Central memory CD8-positive, alpha-beta T cell (primary cell): ENCODE measurements at regions not wholly inside any gene's neighbourhood (a gene's known extent, or its start where the extent isn't known, plus 50 kb on each side); places are given as distances from the start of the nearest gene placed in this dataset.
"Not testable (repeated sequence)": the region's sequence is repeated elsewhere in the genome, so short reads cannot be mapped to it uniquely, and the experiment has no call there.

Source experiments
- ATAC-seq: fragments of 150-1000 bp; cut with Tn5 transposase; replicated peaks from 2 replicates; pipeline ENCODE4 v1.10.0; 2022; ENCODE audit warnings: mild to moderate bottlenecking, moderate FRiP score, moderate number of reproducible peaks; ENCODE audit not compliant: poor library complexity, severe bottlenecking; ENCODE audit errors: extremely low read depth
- DNase-seq, 2 donors: peaks; one replicate each; pipeline ENCODE4 v3.0.0; 2021; ENCODE audit warnings: low spot score in 2 of 2
- H3K27ac Mint-ChIP-seq: one replicate; pipeline ENCODE4 v1.8.0; 2022; ENCODE audit warnings: low read depth, mild to moderate bottlenecking, moderate library complexity, mixed read lengths
- H3K27me3 Mint-ChIP-seq: one replicate; pipeline ENCODE4 v1.8.0; 2022; ENCODE audit warnings: mixed read lengths
- H3K36me3 Mint-ChIP-seq: one replicate; pipeline ENCODE4 v1.8.0; 2022; ENCODE audit warnings: mild to moderate bottlenecking, moderate library complexity, mixed read lengths; ENCODE audit not compliant: insufficient read depth
- H3K4me1 Mint-ChIP-seq: one replicate; pipeline ENCODE4 v1.8.0; 2022; ENCODE audit warnings: mixed read lengths
- H3K4me3 Mint-ChIP-seq: one replicate; pipeline ENCODE4 v1.8.0; 2022; ENCODE audit warnings: mild to moderate bottlenecking, moderate library complexity, mixed read lengths
- H3K9me3 Mint-ChIP-seq: one replicate; pipeline ENCODE4 v1.8.0; 2022; ENCODE audit warnings: mixed read lengths

DNA sequence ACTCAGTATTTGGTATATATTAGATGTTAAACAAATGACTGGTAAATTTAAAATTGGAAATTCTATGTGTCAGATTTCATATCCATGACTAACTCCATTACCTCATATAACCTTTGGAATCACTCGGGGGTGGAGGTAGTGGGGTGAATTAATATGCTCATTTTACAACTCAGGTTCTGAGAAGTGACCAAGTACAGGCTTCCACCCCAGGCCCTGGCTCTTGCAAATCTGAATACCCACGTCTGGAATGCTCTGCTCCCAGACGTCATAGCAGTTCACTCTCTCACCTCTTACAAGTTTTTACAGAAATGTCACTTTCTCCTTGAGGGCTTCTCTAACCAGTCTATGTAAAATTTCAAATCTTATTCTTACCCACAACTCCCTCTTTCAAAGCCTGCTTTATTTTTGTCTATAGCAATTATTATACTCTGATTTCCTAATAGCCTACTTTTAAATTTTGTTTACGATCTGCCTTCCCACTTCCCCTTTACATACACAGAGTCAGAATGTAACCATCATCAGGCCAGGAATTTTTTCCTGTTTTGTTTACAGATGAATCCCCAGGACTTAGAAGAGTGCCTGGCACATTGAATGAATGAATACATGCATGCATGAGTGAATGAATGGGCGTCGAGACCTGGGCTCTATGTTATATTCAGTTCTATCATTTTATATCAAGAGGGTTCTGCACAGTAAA, 134.1 kb upstream of the IFNE start:
- Mint-ChIP-seq H3K27me3 (peaks cover 34% of the 10 kb centered on the region), H3K36me3 (no peaks in the 10 kb centered on the region), H3K27ac (no peak overlapping the region), H3K4me3 (no peak overlapping the region), H3K4me1 (peaks cover 10% of the 10 kb centered on the region), H3K9me3 (no peaks in the 10 kb centered on the region)
- DNase-seq: no peak
- no peak for ATAC-seq

DNA sequence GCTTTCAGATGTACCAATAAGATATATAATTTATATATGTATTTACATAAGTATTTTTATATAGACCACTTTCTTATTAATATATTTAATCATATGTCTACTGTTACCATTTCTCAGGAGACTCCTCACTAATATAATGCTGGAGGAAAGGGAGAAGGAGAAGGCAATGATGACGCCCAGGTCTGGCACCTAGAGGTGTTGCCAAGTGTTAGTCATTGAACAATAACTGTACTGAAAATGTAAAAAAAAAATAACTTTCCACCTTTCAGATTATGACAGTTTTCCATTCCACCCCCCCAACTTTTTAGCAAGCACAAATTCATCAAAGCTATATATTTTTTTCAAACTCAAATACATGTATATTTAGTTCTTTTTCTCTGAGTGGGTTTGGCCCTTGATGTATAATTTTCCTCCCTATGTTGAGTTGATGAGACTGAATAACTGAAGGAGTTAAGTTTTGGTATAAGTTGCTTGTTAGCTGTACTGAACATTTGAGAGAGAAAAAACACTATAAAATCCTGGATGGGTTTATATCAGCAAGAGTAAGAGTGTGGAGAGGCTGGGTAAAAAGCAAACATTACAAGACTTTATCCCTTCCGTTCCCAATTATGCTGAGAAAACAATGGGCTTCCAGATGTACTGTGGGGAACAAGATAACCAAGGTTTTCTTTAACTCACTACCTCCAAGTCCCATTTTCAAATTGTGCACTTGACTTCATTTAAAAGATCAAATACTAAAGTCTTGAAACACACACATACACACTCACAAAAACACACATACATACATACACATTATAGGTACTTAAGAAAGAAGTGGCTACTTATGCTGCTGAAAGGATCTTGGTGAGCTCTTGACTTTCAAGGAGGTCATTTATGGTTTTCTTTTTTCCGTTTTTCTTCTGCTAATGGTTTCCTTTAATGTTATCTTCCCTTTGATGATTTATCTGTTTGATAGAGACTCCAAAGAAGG, 142.8 kb upstream of the IFNE start:
- H3K36me3 Mint-ChIP-seq: no peaks in the 10 kb centered on the region
- ATAC-seq: no peak
- H3K27ac Mint-ChIP-seq: no peak overlapping the region

DNA sequence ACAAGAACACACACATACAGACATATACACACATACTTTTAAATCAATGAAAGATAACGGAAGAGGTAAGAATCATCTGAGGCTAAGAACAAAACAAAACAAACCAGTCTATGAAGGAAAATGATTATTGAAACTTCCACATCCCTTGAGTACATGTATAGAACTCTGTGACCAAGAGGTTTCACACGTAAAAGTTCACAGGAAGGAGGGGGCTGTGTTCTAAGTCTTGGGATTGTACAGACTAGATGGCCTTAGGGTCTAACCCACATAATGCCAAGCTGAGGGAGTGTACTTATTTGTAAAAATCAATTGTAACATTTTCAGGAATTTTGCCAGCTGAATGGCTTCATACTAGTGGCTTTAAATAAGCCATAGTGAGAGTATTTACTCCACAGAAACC, 144.4 kb upstream of the IFNE start:
- no peaks in the 10 kb centered on the region for H3K36me3 Mint-ChIP-seq
- H3K4me1 Mint-ChIP-seq: no peaks in the 10 kb centered on the region
- ATAC-seq (no peak), DNase-seq (no peak)
- H3K9me3 Mint-ChIP-seq: no peaks in the 10 kb centered on the region
- H3K27me3 Mint-ChIP-seq: peaks cover 64% of the 10 kb centered on the region
- H3K27ac Mint-ChIP-seq: no peak overlapping the region
- no peak overlapping the region for H3K4me3 Mint-ChIP-seq

More for the DNA sequence above, 142.8 kb upstream of the IFNE start:
- Mint-ChIP-seq H3K4me3 (no peak overlapping the region), H3K27me3 (peaks cover 58% of the 10 kb centered on the region), H3K9me3 (no peaks in the 10 kb centered on the region), H3K4me1 (no peaks in the 10 kb centered on the region)
- no peak for DNase-seq

DNA sequence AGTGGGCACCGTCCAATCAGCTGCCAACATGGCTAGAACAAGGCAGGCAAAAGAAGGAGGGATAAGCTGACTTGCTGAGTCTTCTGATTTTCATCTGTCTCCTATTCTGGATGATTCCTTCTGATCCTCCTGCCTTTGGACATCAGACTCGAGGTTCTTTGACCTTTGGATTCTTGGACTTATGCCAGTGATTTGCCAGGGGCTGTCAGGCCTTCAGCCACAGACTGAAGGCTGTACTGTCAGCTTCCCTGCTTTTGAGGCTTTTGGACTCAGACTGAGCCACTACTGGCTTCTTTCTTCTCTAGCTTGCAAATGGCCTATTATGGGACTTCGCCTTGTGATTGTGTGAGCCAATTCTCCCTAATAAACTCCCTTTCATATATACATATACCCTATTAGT, 146.8 kb upstream of the IFNE start:
- H3K36me3 Mint-ChIP-seq, H3K4me3 Mint-ChIP-seq, H3K4me1 Mint-ChIP-seq, DNase-seq, H3K9me3 Mint-ChIP-seq, ATAC-seq, H3K27ac Mint-ChIP-seq: not testable (repeated sequence)
- H3K27me3 Mint-ChIP-seq: peaks cover 45% of the 10 kb centered on the region

DNA sequence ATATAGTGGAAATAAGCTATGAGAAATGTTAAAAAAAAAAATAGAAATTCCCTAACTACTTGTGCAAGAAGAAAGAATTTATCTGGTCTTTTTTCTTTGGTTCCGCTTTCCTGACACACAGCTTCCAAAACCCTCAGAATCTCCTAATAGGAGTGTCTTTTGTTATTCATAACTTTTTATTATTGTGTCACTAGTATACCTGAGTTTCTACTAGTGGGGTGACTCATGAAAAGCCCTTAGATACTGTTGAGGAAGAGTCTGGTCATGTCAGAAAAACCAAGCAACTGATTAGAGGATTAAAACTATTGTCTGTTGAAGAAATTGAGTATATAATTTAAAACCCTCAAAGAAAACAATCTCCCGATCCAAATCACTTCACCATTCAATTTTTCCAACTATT, 152.8 kb upstream of the IFNE start:
- ATAC-seq (no peak), DNase-seq (no peak)
- no peak overlapping the region for H3K27ac Mint-ChIP-seq
- peaks cover 16% of the 10 kb centered on the region for H3K27me3 Mint-ChIP-seq
- no peaks in the 10 kb centered on the region for H3K36me3 Mint-ChIP-seq
- H3K4me3 Mint-ChIP-seq: no peak overlapping the region
- no peaks in the 10 kb centered on the region for H3K4me1 Mint-ChIP-seq
- no peaks in the 10 kb centered on the region for H3K9me3 Mint-ChIP-seq

DNA sequence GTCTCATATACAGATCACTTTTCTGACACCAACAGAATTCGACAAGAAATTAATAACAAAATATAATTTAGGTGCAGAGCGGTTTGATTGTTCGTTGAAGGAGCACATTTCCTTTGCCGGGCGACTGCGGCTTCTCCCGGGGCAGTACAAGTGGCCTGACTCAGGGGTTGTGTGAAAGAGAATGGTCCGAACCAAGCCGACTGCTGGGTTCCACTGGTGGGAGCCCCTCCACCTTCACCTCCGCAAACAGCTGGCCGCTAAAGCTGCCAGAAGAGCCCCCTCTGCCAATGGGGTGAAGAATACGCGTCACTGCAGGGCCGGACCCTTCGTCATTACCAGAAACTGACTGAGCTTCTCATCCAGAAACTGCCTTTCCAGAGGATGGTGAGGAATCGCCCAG, 156.0 kb upstream of the IFNE start:
- Mint-ChIP-seq H3K4me3 (no peak overlapping the region), H3K9me3 (no peaks in the 10 kb centered on the region), H3K36me3 (peaks cover 2% of the 10 kb centered on the region), H3K27me3 (no peaks in the 10 kb centered on the region), H3K27ac (no peak overlapping the region), H3K4me1 (peaks cover 5% of the 10 kb centered on the region)
- no peak for DNase-seq
- ATAC-seq: no peak

DNA sequence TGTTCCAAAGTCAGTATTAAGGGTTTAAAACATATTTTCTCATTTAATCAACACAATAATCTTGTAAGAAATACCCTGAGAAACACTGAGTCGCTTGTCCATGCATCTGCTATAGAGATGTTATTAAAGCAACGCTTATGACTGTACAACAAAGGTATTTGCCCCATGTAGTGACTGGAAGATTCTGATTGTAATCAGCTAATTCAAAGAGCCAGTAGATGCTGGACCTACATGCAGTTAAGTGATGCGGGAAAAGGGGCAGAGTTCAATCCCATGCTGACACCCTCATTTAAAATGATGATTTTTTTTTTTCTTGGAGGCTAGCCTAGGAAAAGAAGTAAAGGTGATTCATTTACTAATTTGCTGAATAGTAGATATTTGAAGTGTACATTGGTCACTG, 149.3 kb upstream of the MTAP start:
- no peak for DNase-seq
- peaks cover 7% of the 10 kb centered on the region for H3K9me3 Mint-ChIP-seq
- ATAC-seq: no peak
- H3K27me3 Mint-ChIP-seq: peaks cover 75% of the 10 kb centered on the region
- H3K27ac Mint-ChIP-seq: no peak overlapping the region
- no peaks in the 10 kb centered on the region for H3K4me1 Mint-ChIP-seq
- H3K36me3 Mint-ChIP-seq: no peaks in the 10 kb centered on the region
- H3K4me3 Mint-ChIP-seq: no peak overlapping the region

DNA sequence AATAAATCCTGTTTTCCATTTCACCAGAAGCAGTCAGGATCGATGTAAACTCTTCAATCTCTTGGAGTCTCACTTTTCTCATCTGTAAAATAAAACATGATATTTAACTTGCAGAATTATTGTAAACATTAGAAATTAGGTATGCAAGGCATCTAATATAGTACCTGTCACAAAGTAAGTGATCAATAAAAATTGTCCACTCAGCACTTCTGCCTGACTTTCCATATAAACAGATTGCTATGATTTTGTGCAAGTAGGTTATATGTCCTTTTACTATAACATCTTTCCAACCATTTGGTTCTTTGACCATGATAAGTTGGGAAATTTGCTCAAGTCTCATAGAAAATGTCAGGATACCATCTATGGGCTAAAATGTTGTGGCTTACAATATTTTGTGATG, 148.8 kb upstream of the MTAP start:
- no peaks in the 10 kb centered on the region for H3K36me3 Mint-ChIP-seq
- no peak overlapping the region for H3K27ac Mint-ChIP-seq
- no peaks in the 10 kb centered on the region for H3K4me1 Mint-ChIP-seq
- DNase-seq (no peak), ATAC-seq (no peak)
- no peak overlapping the region for H3K4me3 Mint-ChIP-seq
- H3K9me3 Mint-ChIP-seq: peaks cover 5% of the 10 kb centered on the region
- H3K27me3 Mint-ChIP-seq: peaks cover 75% of the 10 kb centered on the region

DNA sequence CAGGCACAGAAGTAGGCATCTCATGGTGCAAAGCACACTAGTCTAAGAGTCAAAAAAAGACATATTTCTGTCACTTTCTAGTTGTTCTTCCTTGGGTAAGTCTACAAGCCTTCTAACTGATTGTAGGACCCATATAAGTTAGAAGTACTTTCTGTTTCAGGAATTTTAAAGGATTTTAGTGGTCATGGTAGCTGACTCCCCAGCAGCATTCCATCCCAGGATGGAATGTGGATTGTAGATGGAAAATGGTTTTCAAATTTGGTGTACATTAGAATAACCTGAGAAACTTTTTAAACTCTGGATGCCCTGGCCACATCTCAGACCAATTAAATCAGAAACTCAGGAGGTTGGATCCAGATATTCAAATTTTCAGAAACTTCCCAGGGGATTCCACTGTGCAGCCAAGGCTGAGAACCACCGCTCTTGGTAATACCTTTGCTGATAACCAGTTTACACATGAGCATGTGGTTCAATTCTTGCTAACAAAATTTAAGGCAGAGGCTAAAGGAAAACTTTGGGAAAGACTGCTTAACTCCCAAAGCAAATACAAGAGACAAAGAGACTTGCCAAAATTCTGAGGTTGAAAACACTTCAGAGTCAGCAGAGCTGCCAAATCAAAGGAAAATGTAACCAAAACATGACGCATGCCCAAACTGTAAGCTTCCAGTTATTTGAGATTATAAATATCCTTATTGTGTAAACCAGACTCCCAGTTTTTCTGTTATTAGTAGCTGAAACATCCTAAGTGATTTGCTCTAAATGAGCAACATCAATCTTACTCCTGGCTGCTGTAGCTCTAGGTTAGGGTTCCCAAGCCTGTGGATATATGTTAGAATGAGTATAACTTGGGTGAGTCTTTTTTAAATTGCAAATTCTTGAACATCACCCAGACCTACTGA, 145.4 kb upstream of the MTAP start:
- no peak for ATAC-seq
- no peak for DNase-seq
- no peaks in the 10 kb centered on the region for H3K36me3 Mint-ChIP-seq
- H3K9me3 Mint-ChIP-seq: no peaks in the 10 kb centered on the region
- H3K4me1 Mint-ChIP-seq: no peaks in the 10 kb centered on the region
- H3K27me3 Mint-ChIP-seq: peaks cover 49% of the 10 kb centered on the region
- no peak overlapping the region for H3K27ac Mint-ChIP-seq
- H3K4me3 Mint-ChIP-seq: no peak overlapping the region

DNA sequence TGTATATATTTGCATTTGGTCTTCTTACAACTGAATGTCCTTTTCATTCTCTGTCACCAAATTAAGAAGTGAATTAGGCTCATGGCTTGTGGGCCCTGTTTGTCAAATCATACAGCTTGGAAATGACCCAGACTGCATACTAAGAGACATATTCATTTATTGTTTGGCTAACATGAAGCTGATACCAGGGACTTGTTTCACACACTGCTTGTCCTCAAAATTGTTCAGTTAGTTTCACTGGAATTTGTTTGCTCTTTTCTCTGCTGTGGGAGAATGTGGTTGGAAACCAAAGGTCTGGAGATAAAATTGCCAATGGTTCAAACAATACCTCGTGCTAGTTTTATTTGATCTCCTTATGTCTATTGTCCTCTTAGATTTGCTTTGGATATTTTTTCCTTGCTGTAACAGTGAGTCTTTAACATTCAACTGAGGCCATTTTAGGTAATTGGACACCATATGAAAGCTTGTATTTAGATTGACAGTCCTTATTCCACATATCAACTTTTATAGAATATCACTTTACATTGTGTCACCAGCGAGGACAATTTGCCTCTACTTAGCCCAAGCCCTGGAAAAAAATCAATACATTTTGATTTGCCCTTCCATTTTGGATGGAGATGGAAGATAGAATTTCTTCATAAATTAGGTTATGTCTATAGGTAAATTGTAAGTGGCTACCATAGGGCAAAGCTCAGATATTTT, 144.3 kb upstream of the MTAP start:
- no peak for DNase-seq

DNA sequence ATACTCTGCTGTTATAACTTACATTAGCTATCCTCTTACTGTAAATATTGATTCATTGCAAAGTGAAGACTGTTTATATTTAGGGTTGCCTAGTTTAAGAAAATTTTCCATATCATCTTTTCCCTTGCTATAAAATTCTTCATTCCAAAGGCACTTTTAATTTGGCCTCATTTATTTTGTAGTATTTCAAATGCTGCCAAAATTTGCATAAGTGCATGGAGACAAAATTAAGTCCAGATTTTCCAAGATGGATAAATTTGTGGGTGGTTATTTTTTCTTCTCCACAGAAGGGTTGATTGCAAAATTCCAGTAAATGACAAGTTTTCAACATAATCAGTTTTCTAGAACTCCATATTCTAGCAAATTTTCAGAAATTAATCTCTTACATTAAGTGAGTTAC, 141.5 kb upstream of the MTAP start:
- H3K9me3 Mint-ChIP-seq: no peaks in the 10 kb centered on the region
- peaks cover 48% of the 10 kb centered on the region for H3K27me3 Mint-ChIP-seq
- ATAC-seq (no peak), DNase-seq (no peak)
- H3K4me1 Mint-ChIP-seq: no peaks in the 10 kb centered on the region
- H3K4me3 Mint-ChIP-seq: no peak overlapping the region
- H3K36me3 Mint-ChIP-seq: no peaks in the 10 kb centered on the region
- no peak overlapping the region for H3K27ac Mint-ChIP-seq

More for the DNA sequence above, 144.3 kb upstream of the MTAP start:
- no peaks in the 10 kb centered on the region for H3K36me3 Mint-ChIP-seq
- no peaks in the 10 kb centered on the region for H3K4me1 Mint-ChIP-seq
- ATAC-seq: no peak
- no peak overlapping the region for H3K27ac Mint-ChIP-seq
- H3K27me3 Mint-ChIP-seq: peaks cover 53% of the 10 kb centered on the region
- H3K9me3 Mint-ChIP-seq: no peaks in the 10 kb centered on the region
- no peak overlapping the region for H3K4me3 Mint-ChIP-seq

DNA sequence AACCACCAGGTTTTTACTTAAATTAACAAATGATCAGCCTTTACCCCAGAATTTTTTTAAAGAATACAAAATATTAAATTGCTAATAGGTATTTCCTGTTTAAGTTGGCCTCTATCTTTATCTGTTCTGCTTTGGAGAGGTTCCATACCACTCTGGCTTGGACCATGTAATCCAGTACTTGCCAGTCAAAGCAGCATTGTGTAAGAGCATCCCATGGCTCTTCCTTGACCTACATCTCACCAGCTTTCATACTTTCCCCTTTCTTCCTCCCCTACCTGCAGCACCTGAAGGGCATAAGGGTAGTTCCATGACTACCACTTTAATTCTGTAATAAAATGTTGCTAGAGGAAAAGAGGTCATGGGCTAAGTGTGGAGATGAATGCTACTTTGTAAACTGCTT, 140.8 kb upstream of the MTAP start:
- Mint-ChIP-seq H3K36me3 (no peaks in the 10 kb centered on the region), H3K4me3 (no peak overlapping the region), H3K4me1 (no peaks in the 10 kb centered on the region), H3K27me3 (peaks cover 45% of the 10 kb centered on the region), H3K27ac (no peak overlapping the region), H3K9me3 (no peaks in the 10 kb centered on the region)
- no peak for ATAC-seq
- no peak for DNase-seq
